Hepatocyte (in vitro differentiated cells): ENCODE measurements at regions not wholly inside any gene's neighbourhood (a gene's known extent, or its start where the extent isn't known, plus 50 kb on each side); places are given as distances from the start of the nearest gene placed in this dataset.
"Not testable (repeated sequence)": the region's sequence is repeated elsewhere in the genome, so short reads cannot be mapped to it uniquely, and the experiment has no call there.

ENCODE experiments used
- DNase-seq: peaks from one replicate; pipeline ENCODE4 v3.0.0-alpha.2; 2016; ENCODE audit warnings: low spot score
- H2AFZ ChIP-seq: fragments of 200-600 bp; sonication (generic); 2 replicates; pipeline ENCODE4 v1.6.0; 2016; ENCODE audit warnings: antibody characterized with exemption, mild to moderate bottlenecking
- H3K27ac ChIP-seq: fragments of 200-600 bp; sonication (generic); 2 replicates; pipeline ENCODE4 v1.5.1; 2016; ENCODE audit warnings: mild to moderate bottlenecking
- H3K27me3 ChIP-seq: fragments of 200-600 bp; sonication (generic); 2 replicates; pipeline ENCODE4 v1.6.1; 2016
- H3K36me3 ChIP-seq: fragments of 200-600 bp; sonication (generic); replicated peaks from 2 replicates; pipeline ENCODE4 v1.5.1; 2016; ENCODE audit warnings: low read depth; ENCODE audit not compliant: insufficient read depth
- H3K4me1 ChIP-seq: fragments of 200-600 bp; sonication (generic); 2 replicates; pipeline ENCODE4 v1.5.1; 2016; ENCODE audit warnings: mild to moderate bottlenecking, moderate library complexity; ENCODE audit not compliant: insufficient read depth
- H3K4me2 ChIP-seq: fragments of 200-600 bp; sonication (generic); 2 replicates; pipeline ENCODE4 v1.6.0; 2016
- H3K4me3 ChIP-seq: fragments of 200-600 bp; sonication (generic); 2 replicates; pipeline ENCODE4 v1.5.1; 2016; ENCODE audit warnings: mild to moderate bottlenecking
- H3K79me2 ChIP-seq: fragments of 200-600 bp; sonication (generic); 2 replicates; pipeline ENCODE4 v1.6.0; 2017; ENCODE audit warnings: mild to moderate bottlenecking
- H3K9me2 ChIP-seq: fragments of 200-600 bp; sonication (generic); replicated peaks from 2 replicates; pipeline ENCODE4 v1.6.0; 2017; ENCODE audit warnings: mild to moderate bottlenecking; ENCODE audit not compliant: insufficient read depth
- H3K9me3 ChIP-seq: fragments of 200-600 bp; sonication (generic); 2 replicates; pipeline ENCODE4 v1.5.1; 2016; ENCODE audit warnings: low read depth, mild to moderate bottlenecking
- H4K20me1 ChIP-seq: fragments of 200-600 bp; sonication (generic); 2 replicates; pipeline ENCODE4 v1.6.0; 2016; ENCODE audit warnings: mild to moderate bottlenecking; ENCODE audit not compliant: insufficient read depth, poor library complexity, severe bottlenecking
- CTCF ChIP-seq: fragments of 200-600 bp; sonication (generic); IDR thresholded peaks from 2 replicates; pipeline ENCODE4 v1.5.1; 2016; ENCODE audit warnings: antibody characterized with exemption, mild to moderate bottlenecking; ENCODE audit not compliant: poor library complexity
- EZH2 ChIP-seq: fragments of 200-600 bp; sonication (generic); IDR thresholded peaks from 2 replicates; pipeline ENCODE4 v1.6.1; 2016; ENCODE audit warnings: antibody characterized with exemption, mild to moderate bottlenecking, borderline replicate concordance
- EZH2phosphoT487 ChIP-seq: fragments of 200-600 bp; sonication (generic); IDR thresholded peaks from one replicate; pipeline ENCODE4 v1.6.1; 2018; ENCODE audit warnings: antibody characterized with exemption, mild to moderate bottlenecking, low read depth, moderate library complexity; ENCODE audit not compliant: unreplicated experiment, severe bottlenecking
- WGBS: methylation state at CpG from one replicate; pipeline ENCODE4 v1.1.6; 2016; ENCODE audit warnings: low lambda C conversion rate; ENCODE audit errors: missing lambda C conversion rate; 5-methylcytosine and 5-hydroxymethylcytosine counted together

- Histone ChIP-seq H3K27ac (no peak overlapping the region), H3K9me2 (no peaks in the 10 kb centered on the region), H3K9me3 (no peaks in the 10 kb centered on the region), H3K36me3 (no peaks in the 10 kb centered on the region), H3K27me3 (no peaks in the 10 kb centered on the region), H3K79me2 (no peaks in the 10 kb centered on the region), H4K20me1 (no peaks in the 10 kb centered on the region), H3K4me3 (no peak overlapping the region), H3K4me1 (no peaks in the 10 kb centered on the region), H3K4me2 (no peak overlapping the region), H2AFZ (no peak overlapping the region)
- no peak for DNase-seq
- TF ChIP-seq EZH2phosphoT487 (no peak), CTCF (no peak), EZH2 (no peak)
- WGBS, result 85% methylated on average over 3 of the region's 3 CpGs
Observed at GRCh38 chr5:39758426-39758825, 333.6 kb upstream of the DAB2 start.

GRCh38 chr5:39757131-39757530, 332.4 kb upstream of the DAB2 start:
- WGBS, result 78% methylated on average over 1 of the region's 1 CpG

GRCh38 chr5:39755986-39756385, 331.2 kb upstream of the DAB2 start:
- Histone ChIP-seq H3K4me2 (no peak overlapping the region), H3K4me3 (no peak overlapping the region), H2AFZ (no peak overlapping the region), H3K79me2 (no peaks in the 10 kb centered on the region), H3K27ac (no peak overlapping the region), H3K36me3 (no peaks in the 10 kb centered on the region), H3K9me2 (no peaks in the 10 kb centered on the region), H3K27me3 (no peaks in the 10 kb centered on the region), H4K20me1 (no peaks in the 10 kb centered on the region), H3K9me3 (no peaks in the 10 kb centered on the region), H3K4me1 (no peaks in the 10 kb centered on the region)
- peak; percentile 33 for DNase-seq
- TF ChIP-seq EZH2 (no peak), CTCF (no peak), EZH2phosphoT487 (no peak)

More at GRCh38 chr5:39757131-39757530, 332.4 kb upstream of the DAB2 start:
- H3K27me3 ChIP-seq, result no peaks in the 10 kb centered on the region
- H3K4me3 ChIP-seq, result no peak overlapping the region
- H3K4me1 ChIP-seq, result no peaks in the 10 kb centered on the region
- H3K79me2 ChIP-seq, result no peaks in the 10 kb centered on the region
- TF ChIP-seq CTCF, result no peak
- no peak for TF ChIP-seq EZH2
- no peak for TF ChIP-seq EZH2phosphoT487
- H3K4me2 ChIP-seq, result no peak overlapping the region
- H2AFZ ChIP-seq, result no peak overlapping the region
- H3K9me2 ChIP-seq, result no peaks in the 10 kb centered on the region
- no peak for DNase-seq
- no peaks in the 10 kb centered on the region for H3K9me3 ChIP-seq
- no peaks in the 10 kb centered on the region for H4K20me1 ChIP-seq
- no peaks in the 10 kb centered on the region for H3K36me3 ChIP-seq
- no peak overlapping the region for H3K27ac ChIP-seq

- Histone ChIP-seq H3K27me3 (no peaks in the 10 kb centered on the region), H3K9me3 (no peaks in the 10 kb centered on the region), H2AFZ (no peak overlapping the region), H3K4me3 (no peak overlapping the region), H3K36me3 (no peaks in the 10 kb centered on the region), H3K9me2 (no peaks in the 10 kb centered on the region), H3K4me1 (no peaks in the 10 kb centered on the region), H4K20me1 (no peaks in the 10 kb centered on the region), H3K27ac (no peak overlapping the region), H3K4me2 (no peak overlapping the region), H3K79me2 (no peaks in the 10 kb centered on the region)
- no peak for DNase-seq
- no peak for TF ChIP-seq CTCF
- no peak for TF ChIP-seq EZH2phosphoT487
- no peak for TF ChIP-seq EZH2
Observed at GRCh38 chr5:39755452-39755851, 330.7 kb upstream of the DAB2 start.

GRCh38 chr5:39753747-39754146, 329.0 kb upstream of the DAB2 start:
- H3K9me3 ChIP-seq, DNase-seq, H3K4me2 ChIP-seq, H3K27me3 ChIP-seq, H3K36me3 ChIP-seq, H3K4me1 ChIP-seq, H4K20me1 ChIP-seq, H2AFZ ChIP-seq, H3K4me3 ChIP-seq, H3K79me2 ChIP-seq, H3K27ac ChIP-seq, H3K9me2 ChIP-seq: not testable (repeated sequence)
- 100% methylated on average over 1 of the region's 1 CpG for WGBS
